ENCODE measurements at regions not wholly inside any gene's neighbourhood (a gene's known extent, or its start where the extent isn't known, plus 50 kb on each side); places are given as distances from the start of the nearest gene placed in this dataset.

DNA sequence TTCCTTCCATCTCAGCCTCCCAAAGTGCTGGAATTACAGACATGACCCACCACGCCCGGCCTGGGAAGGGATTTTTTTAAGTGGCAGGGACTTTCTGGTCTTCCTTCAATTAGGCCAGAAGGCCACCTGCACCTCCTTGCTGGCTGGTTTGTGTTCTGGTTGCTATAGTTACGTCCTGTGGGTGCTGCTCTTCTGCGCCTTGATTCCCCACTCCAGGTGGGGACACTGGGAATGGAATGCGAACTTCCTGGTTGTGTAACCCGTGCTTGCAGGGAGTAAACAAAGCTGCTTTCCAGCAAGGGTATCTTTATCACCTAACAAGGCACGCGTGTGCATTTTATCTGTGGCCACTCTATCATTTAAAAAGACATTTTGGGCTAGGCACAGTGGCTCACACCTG lies 117.7 kb downstream of the PLEKHG1 start:
- H3K27me3 ChIP-seq (ENCODE audit: insufficient read depth, low read depth): no peaks in the 10 kb centered on the region
- no peak overlapping the region for H3K9ac ChIP-seq
- H3K4me3 ChIP-seq (IDR thresholded peaks at IDR 0.05; ENCODE audit: insufficient read depth, low read depth, low read length): no peak overlapping the region
- no peak overlapping the region for H3K4me2 ChIP-seq
- TF ChIP-seq CTCF (conservative IDR thresholded peaks at IDR 0.05; ENCODE audit: low read depth, low read length): no peak
- H3K27ac ChIP-seq: no peak overlapping the region
- peaks cover 31% of the 10 kb centered on the region for H3K4me1 ChIP-seq (ENCODE audit: low read depth, poor library complexity, severe bottlenecking)
- H3K79me2 ChIP-seq (ENCODE audit: insufficient read depth, low read depth): no peaks in the 10 kb centered on the region
- no peaks in the 10 kb centered on the region for H4K20me1 ChIP-seq (ENCODE audit: insufficient read depth)
- H3K36me3 ChIP-seq (ENCODE audit: insufficient read depth): no peaks in the 10 kb centered on the region
- no peak overlapping the region for H2AFZ ChIP-seq (ENCODE audit: low read depth)

GRCh38 chr6:150719099-150719766 lies 119.5 kb downstream of the PLEKHG1 start:
- peak overlapping the region; percentile 52; the same call in 1 of the 2 replicates for H3K4me2 ChIP-seq
- H3K4me1 ChIP-seq (ENCODE audit: low read depth, poor library complexity, severe bottlenecking): peaks cover 45% of the 10 kb centered on the region
- H3K4me3 ChIP-seq (IDR thresholded peaks at IDR 0.05; ENCODE audit: insufficient read depth, low read depth, low read length): no peak overlapping the region
- TF ChIP-seq CTCF (conservative IDR thresholded peaks at IDR 0.05; ENCODE audit: low read depth, low read length): no peak
- no peaks in the 10 kb centered on the region for H3K27me3 ChIP-seq (ENCODE audit: insufficient read depth, low read depth)
- H3K36me3 ChIP-seq (ENCODE audit: insufficient read depth): no peaks in the 10 kb centered on the region
- H3K79me2 ChIP-seq (ENCODE audit: insufficient read depth, low read depth): no peaks in the 10 kb centered on the region
- H3K27ac ChIP-seq: no peak overlapping the region
- no peaks in the 10 kb centered on the region for H4K20me1 ChIP-seq (ENCODE audit: insufficient read depth)
- H2AFZ ChIP-seq (ENCODE audit: low read depth): no peak overlapping the region
- no peak overlapping the region for H3K9ac ChIP-seq

DNA sequence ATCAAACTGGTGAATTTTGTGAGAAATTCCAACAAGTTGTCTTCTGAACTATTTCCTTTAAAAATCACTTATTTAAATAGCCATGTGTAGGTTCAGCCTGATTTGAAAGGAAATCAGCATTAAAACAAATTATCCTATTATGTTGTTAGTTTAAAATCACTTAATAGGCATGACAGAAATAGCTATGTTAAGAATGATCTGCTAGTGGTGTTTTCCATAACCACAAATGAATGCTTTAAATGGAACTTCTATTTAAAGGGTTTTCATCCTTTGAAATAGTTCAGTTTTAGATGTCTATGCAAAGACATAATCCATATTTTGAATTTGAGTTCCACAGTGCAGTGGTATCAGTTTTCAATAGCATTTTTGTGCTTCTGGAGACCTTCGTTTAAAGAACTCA lies 120.1 kb downstream of the PLEKHG1 start:
- Histone ChIP-seq H3K27ac (peak overlapping the region; percentile 86; the same call in 1 of the 2 replicates), H3K4me3 (IDR thresholded peaks at IDR 0.05; ENCODE audit: insufficient read depth, low read depth, low read length) (no peak overlapping the region), H3K9ac (peak overlapping the region; percentile 58; the same call in 1 of the 2 replicates), H3K27me3 (ENCODE audit: insufficient read depth, low read depth) (no peaks in the 10 kb centered on the region), H3K4me2 (peak overlapping the region; percentile 52), H3K79me2 (ENCODE audit: insufficient read depth, low read depth) (no peaks in the 10 kb centered on the region), H3K36me3 (ENCODE audit: insufficient read depth) (no peaks in the 10 kb centered on the region), H4K20me1 (ENCODE audit: insufficient read depth) (no peaks in the 10 kb centered on the region), H2AFZ (ENCODE audit: low read depth) (no peak overlapping the region), H3K4me1 (ENCODE audit: low read depth, poor library complexity, severe bottlenecking) (peaks cover 50% of the 10 kb centered on the region)
- TF ChIP-seq CTCF (conservative IDR thresholded peaks at IDR 0.05; ENCODE audit: low read depth, low read length): no peak

DNA sequence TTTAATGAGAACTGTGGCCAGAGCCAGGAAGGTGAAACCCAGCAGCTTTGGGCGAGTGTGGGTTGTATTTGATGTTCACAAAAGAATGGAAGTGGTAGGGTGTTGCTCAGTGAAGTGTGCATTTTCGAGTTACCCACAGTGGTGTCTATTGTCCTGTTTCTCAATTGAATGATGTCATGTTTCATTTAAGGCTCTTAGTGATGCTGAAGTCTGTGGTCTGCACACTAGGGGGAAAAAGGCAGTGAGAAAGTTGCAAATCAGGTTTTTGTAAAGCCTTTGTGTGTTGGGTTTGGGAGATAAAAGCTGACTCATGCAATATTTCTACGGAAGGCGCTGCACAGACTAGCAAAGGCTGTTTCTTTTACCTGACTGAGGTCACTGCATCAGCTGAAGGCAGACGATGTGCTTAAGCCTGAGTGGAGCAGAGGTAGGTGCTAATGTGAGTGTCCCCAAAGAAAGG lies 121.1 kb downstream of the PLEKHG1 start:
- Histone ChIP-seq H4K20me1 (ENCODE audit: insufficient read depth) (no peaks in the 10 kb centered on the region), H3K4me2 (peak overlapping the region; percentile 52), H3K36me3 (ENCODE audit: insufficient read depth) (no peaks in the 10 kb centered on the region), H3K4me1 (ENCODE audit: low read depth, poor library complexity, severe bottlenecking) (peaks cover 54% of the 10 kb centered on the region), H3K4me3 (IDR thresholded peaks at IDR 0.05; ENCODE audit: insufficient read depth, low read depth, low read length) (no peak overlapping the region), H3K79me2 (ENCODE audit: insufficient read depth, low read depth) (no peaks in the 10 kb centered on the region), H3K27ac (peak overlapping the region; percentile 86), H3K27me3 (ENCODE audit: insufficient read depth, low read depth) (no peaks in the 10 kb centered on the region), H2AFZ (ENCODE audit: low read depth) (peak overlapping the region; percentile 36), H3K9ac (peak overlapping the region; percentile 58)
- TF ChIP-seq CTCF (conservative IDR thresholded peaks at IDR 0.05; ENCODE audit: low read depth, low read length): no peak; the same call in 1 of the 2 replicates

Data from KMS-11 (cell line).